ENCODE measurements at regions not wholly inside any gene's neighbourhood (a gene's known extent, or its start where the extent isn't known, plus 50 kb on each side); places are given as distances from the start of the nearest gene placed in this dataset.
"Not testable (repeated sequence)": the region's sequence is repeated elsewhere in the genome, so short reads cannot be mapped to it uniquely, and the experiment has no call there.

DNA sequence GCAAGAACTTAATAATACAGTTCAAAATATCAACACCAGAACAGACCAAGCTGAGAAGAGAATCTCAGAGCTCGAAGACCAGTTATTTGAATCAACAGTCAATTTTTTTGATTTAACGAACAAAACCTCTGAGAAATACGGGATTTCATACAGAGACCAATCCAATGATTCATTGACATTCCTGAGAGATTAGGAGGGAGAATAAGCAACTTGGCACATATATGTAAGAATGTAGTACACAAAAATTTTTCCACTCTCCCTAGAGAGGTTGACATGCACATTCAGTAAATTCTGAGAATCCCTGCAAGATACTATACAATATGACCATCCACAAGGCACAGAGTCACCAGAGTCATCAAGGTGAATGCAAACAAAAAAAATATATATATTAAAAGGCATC is 1577.3 kb upstream of the C9orf72 start:
- intact Hi-C loops (cut with DNase I): no loop called here
- no peak for DNase-seq (ENCODE audit: low spot score in 2 of 2)

DNA sequence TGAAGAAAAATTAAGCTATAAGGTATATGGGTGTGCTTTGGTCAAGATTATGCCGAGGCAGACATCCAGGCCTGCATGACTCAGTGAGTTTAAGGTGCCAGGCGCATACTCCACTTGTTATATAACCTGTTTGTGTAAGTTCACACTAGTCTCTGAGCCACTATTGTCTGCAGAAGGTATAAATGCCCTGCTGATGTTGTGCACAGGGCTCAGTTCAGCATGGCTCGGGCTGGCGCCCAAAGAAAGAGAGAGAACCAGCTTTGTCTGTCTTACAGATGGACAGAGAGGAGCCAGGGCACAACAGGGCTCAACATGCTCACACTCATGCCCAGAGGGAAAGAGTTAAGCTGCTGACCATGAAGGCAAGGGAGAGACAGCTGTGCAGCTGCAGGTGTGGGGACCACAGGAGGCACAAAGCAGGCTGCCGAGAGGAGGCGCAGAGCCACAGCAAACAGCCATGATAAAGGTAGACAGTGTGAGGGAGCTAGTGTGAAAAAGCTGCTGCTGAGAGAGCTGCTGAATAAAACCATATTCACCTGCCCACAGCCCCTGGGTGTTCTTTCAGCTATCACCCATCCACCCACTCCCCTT is 1587.6 kb upstream of the C9orf72 start:
- H3K4me1 ChIP-seq: no peaks in the 10 kb centered on the region
- TF ChIP-seq, protein P1, sequence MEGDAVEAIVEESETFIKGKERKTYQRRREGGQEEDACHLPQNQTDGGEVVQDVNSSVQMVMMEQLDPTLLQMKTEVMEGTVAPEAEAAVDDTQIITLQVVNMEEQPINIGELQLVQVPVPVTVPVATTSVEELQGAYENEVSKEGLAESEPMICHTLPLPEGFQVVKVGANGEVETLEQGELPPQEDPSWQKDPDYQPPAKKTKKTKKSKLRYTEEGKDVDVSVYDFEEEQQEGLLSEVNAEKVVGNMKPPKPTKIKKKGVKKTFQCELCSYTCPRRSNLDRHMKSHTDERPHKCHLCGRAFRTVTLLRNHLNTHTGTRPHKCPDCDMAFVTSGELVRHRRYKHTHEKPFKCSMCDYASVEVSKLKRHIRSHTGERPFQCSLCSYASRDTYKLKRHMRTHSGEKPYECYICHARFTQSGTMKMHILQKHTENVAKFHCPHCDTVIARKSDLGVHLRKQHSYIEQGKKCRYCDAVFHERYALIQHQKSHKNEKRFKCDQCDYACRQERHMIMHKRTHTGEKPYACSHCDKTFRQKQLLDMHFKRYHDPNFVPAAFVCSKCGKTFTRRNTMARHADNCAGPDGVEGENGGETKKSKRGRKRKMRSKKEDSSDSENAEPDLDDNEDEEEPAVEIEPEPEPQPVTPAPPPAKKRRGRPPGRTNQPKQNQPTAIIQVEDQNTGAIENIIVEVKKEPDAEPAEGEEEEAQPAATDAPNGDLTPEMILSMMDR (IDR thresholded peaks at IDR 0.05): no peak
- no peak for DNase-seq (ENCODE audit: low spot score in 2 of 2)
- no peaks in the 10 kb centered on the region for H3K9me3 ChIP-seq
- H3K27ac ChIP-seq: no peak overlapping the region
- no peak overlapping the region for H3K4me3 ChIP-seq
- H3K27me3 ChIP-seq: no peaks in the 10 kb centered on the region
- intact Hi-C loops (cut with DNase I): no loop called here
- H3K36me3 ChIP-seq: no peaks in the 10 kb centered on the region

More for the DNA sequence above, 1577.3 kb upstream of the C9orf72 start:
- Histone ChIP-seq H3K4me1 (no peaks in the 10 kb centered on the region), H3K27me3 (no peaks in the 10 kb centered on the region), H3K9me3 (no peaks in the 10 kb centered on the region), H3K36me3 (no peaks in the 10 kb centered on the region), H3K4me3 (no peak overlapping the region), H3K27ac (no peak overlapping the region)
- TF ChIP-seq, protein P1 (IDR thresholded peaks at IDR 0.05): no peak

DNA sequence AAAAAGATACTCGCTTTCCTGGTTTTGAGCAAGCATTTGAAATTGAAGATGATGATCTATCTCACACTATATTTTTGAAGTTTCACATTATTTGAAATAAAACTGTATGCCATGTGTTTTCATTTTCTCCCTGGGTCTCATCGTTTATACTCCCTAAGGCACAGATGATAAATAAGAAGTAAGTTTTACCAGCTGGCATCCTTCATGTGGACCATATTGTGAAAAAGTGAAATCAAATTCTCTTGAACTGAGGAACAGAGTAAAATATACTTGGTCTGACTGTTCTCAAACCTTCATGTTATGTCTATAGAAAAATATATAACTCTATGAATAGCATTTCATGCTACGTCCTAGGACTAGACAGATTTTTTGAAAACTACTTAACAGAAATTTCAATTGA is 1600.9 kb upstream of the C9orf72 start:
- intact Hi-C loops (cut with DNase I): no loop called here
- Histone ChIP-seq H3K27me3 (no peaks in the 10 kb centered on the region), H3K4me1 (no peaks in the 10 kb centered on the region), H3K36me3 (no peaks in the 10 kb centered on the region), H3K27ac (no peak overlapping the region), H3K4me3 (no peak overlapping the region), H3K9me3 (no peaks in the 10 kb centered on the region)
- DNase-seq (ENCODE audit: low spot score in 2 of 2): no peak
- TF ChIP-seq, protein P1 (IDR thresholded peaks at IDR 0.05): no peak

DNA sequence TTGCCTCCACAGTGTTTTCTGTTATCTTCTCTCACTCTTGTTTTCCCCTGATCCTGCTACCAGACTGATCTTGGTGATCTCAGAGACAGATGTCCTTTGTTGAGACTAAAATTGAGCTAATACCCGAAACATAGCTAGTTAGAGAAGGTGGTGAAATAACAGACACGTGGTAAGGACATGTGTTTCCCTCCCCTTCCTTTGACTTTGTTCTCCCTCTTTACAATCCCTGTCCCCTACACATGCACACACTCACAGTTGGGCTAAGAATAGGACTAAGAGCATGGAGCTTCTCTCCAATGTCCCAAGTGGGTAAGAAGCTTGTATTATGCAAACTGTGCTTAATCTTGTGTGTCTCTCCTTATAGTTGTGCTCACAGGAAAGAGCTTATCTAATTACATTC is 1603.0 kb upstream of the C9orf72 start:
- intact Hi-C loops (cut with DNase I): no loop called here
- H3K36me3 ChIP-seq: no peaks in the 10 kb centered on the region

DNA sequence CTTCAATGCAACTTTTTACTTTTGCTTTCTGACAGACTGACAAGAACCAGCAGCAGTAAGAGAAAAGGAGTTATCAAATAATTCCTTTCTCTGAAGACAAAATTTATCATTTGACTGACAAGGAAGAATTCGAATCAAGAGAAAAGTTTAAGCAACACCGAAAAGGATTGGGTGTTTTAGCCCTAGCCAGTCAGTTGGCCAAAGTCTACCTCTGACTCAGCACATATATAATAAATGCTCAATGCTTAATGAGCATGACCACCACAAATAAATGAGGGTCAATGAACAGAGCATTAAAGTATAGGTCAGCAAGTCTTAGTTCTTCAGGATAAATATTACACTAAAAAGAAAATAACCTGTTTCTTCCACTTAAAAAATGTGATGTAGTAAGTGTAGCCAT is 1603.5 kb upstream of the C9orf72 start:
- TF ChIP-seq, protein P1 (IDR thresholded peaks at IDR 0.05): no peak
- Histone ChIP-seq H3K4me3 (no peak overlapping the region), H3K27me3 (no peaks in the 10 kb centered on the region), H3K27ac (no peak overlapping the region), H3K36me3 (no peaks in the 10 kb centered on the region), H3K4me1 (no peaks in the 10 kb centered on the region), H3K9me3 (no peaks in the 10 kb centered on the region)
- intact Hi-C loops (cut with DNase I): no loop called here
- DNase-seq (ENCODE audit: low spot score in 2 of 2): no peak

More for the DNA sequence above, 1603.0 kb upstream of the C9orf72 start:
- H3K27me3 ChIP-seq: no peaks in the 10 kb centered on the region
- H3K4me3 ChIP-seq: no peak overlapping the region
- H3K4me1 ChIP-seq: no peaks in the 10 kb centered on the region
- H3K27ac ChIP-seq: no peak overlapping the region
- H3K9me3 ChIP-seq: no peaks in the 10 kb centered on the region
- TF ChIP-seq, protein P1 (IDR thresholded peaks at IDR 0.05): no peak
- no peak for DNase-seq (ENCODE audit: low spot score in 2 of 2)

DNA sequence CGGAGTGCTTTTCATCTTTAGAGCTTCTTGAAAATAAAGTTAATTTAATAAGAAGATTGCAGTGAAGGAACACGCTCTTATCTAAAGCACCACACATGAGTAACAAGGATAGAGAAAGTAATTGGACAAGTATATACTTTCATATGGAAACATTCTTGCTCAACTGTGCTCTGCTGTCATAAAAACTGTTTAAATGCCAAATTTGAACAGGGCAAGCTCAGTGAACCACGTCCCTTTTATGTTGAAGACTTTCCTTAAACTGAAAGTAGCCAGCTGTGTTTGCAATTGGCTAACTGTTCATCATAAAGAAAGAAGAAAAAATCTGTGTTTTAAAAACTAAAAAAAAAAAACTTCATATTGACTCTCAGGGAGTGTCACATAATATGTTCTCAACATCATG is 1610.7 kb upstream of the C9orf72 start:
- Histone ChIP-seq H3K4me1 (no peaks in the 10 kb centered on the region), H3K36me3 (no peaks in the 10 kb centered on the region), H3K27ac (no peak overlapping the region), H3K9me3 (no peaks in the 10 kb centered on the region), H3K4me3 (no peak overlapping the region), H3K27me3 (no peaks in the 10 kb centered on the region)
- intact Hi-C loops (cut with DNase I): no loop called here
- TF ChIP-seq, protein P1 (IDR thresholded peaks at IDR 0.05): no peak
- DNase-seq (ENCODE audit: low spot score in 2 of 2): no peak

DNA sequence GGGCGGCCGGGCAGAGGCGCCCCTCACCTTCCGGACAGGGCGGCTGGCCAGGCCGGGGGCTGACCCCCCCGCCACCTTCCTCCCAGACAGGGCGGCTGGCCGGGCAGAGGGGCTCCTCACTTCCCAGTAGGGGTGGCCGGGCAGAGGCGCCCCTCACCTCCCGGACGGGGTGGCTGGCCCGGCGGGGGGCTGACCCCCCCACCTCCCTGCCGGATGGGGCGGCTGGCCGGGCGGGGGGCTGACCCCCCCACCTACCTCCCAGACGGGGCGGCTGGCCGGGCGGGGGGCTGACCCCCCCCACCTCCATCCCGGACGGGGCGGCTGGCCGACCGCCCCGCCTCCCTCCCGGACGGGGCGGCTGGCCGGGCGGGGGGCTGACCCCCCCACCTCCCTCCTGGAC is 1615.5 kb upstream of the C9orf72 start:
- intact Hi-C loops (cut with DNase I); H3K36me3 ChIP-seq; H3K27ac ChIP-seq: not testable (repeated sequence)

DNA sequence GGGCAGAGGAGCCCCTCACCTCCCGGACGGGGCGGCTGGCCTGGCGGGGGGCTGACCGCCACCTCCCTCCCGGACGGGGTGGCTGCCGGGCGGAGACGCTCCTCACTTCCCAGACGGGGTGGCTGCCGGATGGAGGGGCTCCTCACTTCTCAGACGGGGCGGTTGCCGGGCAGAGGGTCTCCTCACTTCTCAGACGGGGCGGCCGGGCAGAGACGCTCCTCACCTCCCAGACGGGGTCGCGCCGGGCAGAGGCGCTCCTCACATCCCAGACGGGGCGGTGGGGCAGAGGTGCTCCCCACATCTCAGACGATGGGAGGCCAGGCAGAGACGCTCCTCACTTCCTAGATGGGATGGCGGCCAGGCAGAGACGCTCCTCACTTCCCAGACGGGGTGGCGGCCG is 1615.9 kb upstream of the C9orf72 start:
- H3K9me3 ChIP-seq; intact Hi-C loops (cut with DNase I); H3K27ac ChIP-seq; H3K36me3 ChIP-seq; DNase-seq (ENCODE audit: low spot score in 2 of 2); H3K27me3 ChIP-seq; H3K4me3 ChIP-seq; H3K4me1 ChIP-seq: not testable (repeated sequence)

More for the DNA sequence above, 1615.5 kb upstream of the C9orf72 start:
- not testable (repeated sequence) for H3K9me3 ChIP-seq; H3K4me3 ChIP-seq; DNase-seq (ENCODE audit: low spot score in 2 of 2); H3K4me1 ChIP-seq; H3K27me3 ChIP-seq

All from ascending aorta (tissue), 2 donors.